ENCODE measurements at regions not wholly inside any gene's neighbourhood (a gene's known extent, or its start where the extent isn't known, plus 50 kb on each side); places are given as distances from the start of the nearest gene placed in this dataset.
"Not testable (repeated sequence)": the region's sequence is repeated elsewhere in the genome, so short reads cannot be mapped to it uniquely, and the experiment has no call there.

DNA sequence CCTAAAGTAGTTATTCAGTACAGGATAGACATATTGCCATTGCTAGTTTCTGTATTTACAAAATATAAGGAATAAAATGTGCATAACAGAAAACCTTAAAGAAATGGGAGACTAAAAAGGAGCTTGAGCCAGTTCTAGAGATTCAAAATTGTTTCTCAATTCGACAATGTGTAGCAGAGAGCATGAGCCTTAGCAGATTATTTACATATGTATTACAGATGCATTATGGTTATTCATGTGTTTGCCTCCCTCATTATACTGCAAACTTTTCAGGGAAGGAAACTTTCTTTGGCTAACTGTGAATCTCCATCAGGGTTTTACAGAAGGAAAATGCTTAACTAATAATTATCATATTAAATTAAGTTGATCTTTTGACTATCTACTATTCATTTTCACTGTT, 854.4 kb upstream of the SLC39A10 start:
- Histone ChIP-seq H3K27me3 (replicated peaks in 1 of 4; ENCODE audit: control insufficient read depth in 3 of 4, extremely low read depth in 1 of 4, insufficient read depth in 3 of 4, low read length in 3 of 4) (no peaks in the 10 kb centered on the region), H3K18ac (ENCODE audit: extremely low read depth, low read length) (no peak overlapping the region), H3K23me2 (ENCODE audit: low read depth, low read length) (no peaks in the 10 kb centered on the region), H3K4me3 (ENCODE audit: extremely low read depth in 1 of 4, insufficient read depth in 2 of 4, low read depth in 3 of 4, low read length in 4 of 4) (no peak overlapping the region), H4K8ac (ENCODE audit: extremely low read depth, insufficient read depth, low read length) (no peak overlapping the region), H3K9ac (replicated peaks in 1 of 4; ENCODE audit: extremely low read depth in 1 of 4, low read depth in 3 of 4, low read length in 3 of 4) (no peak overlapping the region), H2BK5ac (ENCODE audit: low read depth, low read length) (no peak overlapping the region), H3K9me3 (ENCODE audit: insufficient read depth in 2 of 2, low read depth in 1 of 2, low read length in 1 of 2) (no peaks in the 10 kb centered on the region), H2BK20ac (ENCODE audit: low read length) (no peak overlapping the region), H3K4me2 (ENCODE audit: insufficient read depth in 1 of 2, low read depth in 2 of 2, low read length in 2 of 2) (no peak overlapping the region), H4K20me1 (replicated peaks in 1 of 2; ENCODE audit: control insufficient read depth in 1 of 2, insufficient read depth in 2 of 2, low read length in 2 of 2) (no peaks in the 10 kb centered on the region), H3K36me3 (ENCODE audit: control insufficient read depth in 2 of 4, insufficient read depth in 4 of 4, low read length in 3 of 4) (no peaks in the 10 kb centered on the region), H3K14ac (ENCODE audit: insufficient read length) (no peak overlapping the region), H2AK5ac (ENCODE audit: low read depth, low read length) (no peak overlapping the region), H3K4me1 (replicated peaks in 1 of 4; ENCODE audit: control insufficient read depth in 3 of 4, insufficient read depth in 4 of 4, low read length in 3 of 4) (no peaks in the 10 kb centered on the region), H3K56ac (replicated peaks; ENCODE audit: insufficient read length, low read depth, low read length) (no peak overlapping the region), H3K23ac (ENCODE audit: insufficient read length) (no peak overlapping the region), H2AFZ (ENCODE audit: low read length) (no peak overlapping the region), H3K79me2 (ENCODE audit: control insufficient read depth in 1 of 2, insufficient read depth in 2 of 2, low read length in 2 of 2) (no peaks in the 10 kb centered on the region), H2BK12ac (ENCODE audit: low read depth, low read length) (no peak overlapping the region), H2BK15ac (ENCODE audit: low read length) (no peak overlapping the region), H2BK120ac (replicated peaks; ENCODE audit: low read depth, low read length) (no peak overlapping the region), H3K27ac (ENCODE audit: low read depth, low read length) (no peak overlapping the region), H3K4ac (replicated peaks; ENCODE audit: insufficient read length, low read depth, low read length) (no peak overlapping the region), H4K91ac (replicated peaks; ENCODE audit: insufficient read length, low read length) (no peak overlapping the region), H4K5ac (ENCODE audit: insufficient read length, low read depth, low read length) (no peak overlapping the region), H3K79me1 (ENCODE audit: low read depth, low read length) (no peaks in the 10 kb centered on the region)
- POLR2A ChIA-PET (ENCODE audit: partially characterized antibody): no interaction called here
- CTCF ChIA-PET (ENCODE audit: partially characterized antibody): no interaction called here
- 90% methylated on average over 1 of the region's 1 CpG; no CpG with 5 or more reads in 1 of the 2 experiments for WGBS, 2 experiments (ENCODE audit: extremely low coverage in 1 of 2, insufficient coverage in 1 of 2, insufficient read length in 1 of 2, insufficient replicate concordance in 2 of 2, low coverage in 1 of 2, low lambda C conversion rate in 2 of 2, missing lambda C conversion rate in 1 of 2)
- no peak for DNase-seq (ENCODE audit: low read depth in 1 of 2, low spot score in 2 of 2)
- no peak for FAIRE-seq
- no peak for TF ChIP-seq SRF (IDR thresholded peaks at IDR 0.05; ENCODE audit: low read depth, low read length)
- TF ChIP-seq SIN3A (conservative IDR thresholded peaks at IDR 0.05 in 1 of 2, IDR thresholded peaks at IDR 0.05 in 1 of 2; ENCODE audit: low read depth in 1 of 2, low read length in 2 of 2): no peak
- TF ChIP-seq SIX5 (IDR thresholded peaks at IDR 0.05; ENCODE audit: low read depth, low read length): no peak

DNA sequence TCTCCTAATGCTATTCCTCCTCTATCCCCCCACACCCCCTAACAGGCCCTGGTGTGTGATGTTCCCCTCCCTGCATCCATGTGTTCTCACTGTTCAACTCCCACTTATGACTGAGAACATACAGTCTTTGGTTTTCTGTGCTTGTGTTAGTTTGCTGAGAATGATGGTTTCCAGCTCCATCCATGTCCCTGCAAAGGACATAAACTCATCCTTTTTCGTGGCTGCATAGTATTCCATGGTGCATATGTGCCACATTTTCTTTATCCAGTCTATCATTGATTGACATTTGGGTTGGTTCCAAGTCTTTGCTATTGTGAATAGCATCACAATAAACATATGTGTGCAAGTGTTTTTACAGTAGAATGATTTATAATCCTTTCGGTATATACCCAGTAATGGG, 870.0 kb upstream of the SLC39A10 start:
- H3K4me1 ChIP-seq (replicated peaks in 1 of 4; ENCODE audit: control insufficient read depth in 3 of 4, insufficient read depth in 4 of 4, low read length in 3 of 4); H3K9me3 ChIP-seq (ENCODE audit: insufficient read depth in 2 of 2, low read depth in 1 of 2, low read length in 1 of 2); H3K27ac ChIP-seq (ENCODE audit: low read depth, low read length); H3K79me2 ChIP-seq (ENCODE audit: control insufficient read depth in 1 of 2, insufficient read depth in 2 of 2, low read length in 2 of 2); H3K79me1 ChIP-seq (ENCODE audit: low read depth, low read length); H2BK120ac ChIP-seq (replicated peaks; ENCODE audit: low read depth, low read length); H2BK12ac ChIP-seq (ENCODE audit: low read depth, low read length); H3K4me2 ChIP-seq (ENCODE audit: insufficient read depth in 1 of 2, low read depth in 2 of 2, low read length in 2 of 2); CTCF ChIA-PET (ENCODE audit: partially characterized antibody); H4K8ac ChIP-seq (ENCODE audit: extremely low read depth, insufficient read depth, low read length); H2BK15ac ChIP-seq (ENCODE audit: low read length); H3K23me2 ChIP-seq (ENCODE audit: low read depth, low read length); H3K14ac ChIP-seq (ENCODE audit: insufficient read length); H3K9ac ChIP-seq (replicated peaks in 1 of 4; ENCODE audit: extremely low read depth in 1 of 4, low read depth in 3 of 4, low read length in 3 of 4); H3K4ac ChIP-seq (replicated peaks; ENCODE audit: insufficient read length, low read depth, low read length); DNase-seq (ENCODE audit: low read depth in 1 of 2, low spot score in 2 of 2); FAIRE-seq; H3K36me3 ChIP-seq (ENCODE audit: control insufficient read depth in 2 of 4, insufficient read depth in 4 of 4, low read length in 3 of 4); H2AK5ac ChIP-seq (ENCODE audit: low read depth, low read length); H4K91ac ChIP-seq (replicated peaks; ENCODE audit: insufficient read length, low read length); H4K20me1 ChIP-seq (replicated peaks in 1 of 2; ENCODE audit: control insufficient read depth in 1 of 2, insufficient read depth in 2 of 2, low read length in 2 of 2); H3K56ac ChIP-seq (replicated peaks; ENCODE audit: insufficient read length, low read depth, low read length); H3K18ac ChIP-seq (ENCODE audit: extremely low read depth, low read length); H4K5ac ChIP-seq (ENCODE audit: insufficient read length, low read depth, low read length); H2BK5ac ChIP-seq (ENCODE audit: low read depth, low read length); H3K23ac ChIP-seq (ENCODE audit: insufficient read length); POLR2A ChIA-PET (ENCODE audit: partially characterized antibody); H2BK20ac ChIP-seq (ENCODE audit: low read length); H3K27me3 ChIP-seq (replicated peaks in 1 of 4; ENCODE audit: control insufficient read depth in 3 of 4, extremely low read depth in 1 of 4, insufficient read depth in 3 of 4, low read length in 3 of 4); H3K4me3 ChIP-seq (ENCODE audit: extremely low read depth in 1 of 4, insufficient read depth in 2 of 4, low read depth in 3 of 4, low read length in 4 of 4); H2AFZ ChIP-seq (ENCODE audit: low read length): not testable (repeated sequence)
- WGBS, 2 experiments (ENCODE audit: extremely low coverage in 1 of 2, insufficient coverage in 1 of 2, insufficient read length in 1 of 2, insufficient replicate concordance in 2 of 2, low coverage in 1 of 2, low lambda C conversion rate in 2 of 2, missing lambda C conversion rate in 1 of 2): 91% methylated on average over 2 of the region's 2 CpGs; no CpG with 5 or more reads in 1 of the 2 experiments
